ENCODE measurements at regions not wholly inside any gene's neighbourhood (a gene's known extent, or its start where the extent isn't known, plus 50 kb on each side); places are given as distances from the start of the nearest gene placed in this dataset.

GRCh38 chr10:128560993-128561392 lies 434.8 kb upstream of the MKI67 start:
- DNase-seq, result no peak
- Mint-ChIP-seq H3K27me3 (no peaks in the 10 kb centered on the region), H3K36me3 (ENCODE audit: low read depth) (no peaks in the 10 kb centered on the region), H3K9me3 (ENCODE audit: low read depth) (no peaks in the 10 kb centered on the region), H3K4me1 (no peaks in the 10 kb centered on the region), H3K27ac (no peak overlapping the region), H3K4me3 (no peak overlapping the region)
- intact Hi-C loops (cut with DNase I, micrococcal nuclease), result no loop called here
- ChIA-PET CTCF (no interaction called here), POLR2A (no interaction called here)
- ATAC-seq, result no peak

- Mint-ChIP-seq H3K4me3 (no peak overlapping the region), H3K27ac (no peak overlapping the region), H3K9me3 (ENCODE audit: low read depth) (no peaks in the 10 kb centered on the region), H3K36me3 (ENCODE audit: low read depth) (no peaks in the 10 kb centered on the region), H3K27me3 (no peaks in the 10 kb centered on the region), H3K4me1 (no peaks in the 10 kb centered on the region)
- intact Hi-C loops (cut with DNase I, micrococcal nuclease), result no loop called here
- ChIA-PET CTCF (no interaction called here), POLR2A (no interaction called here)
- no peak for DNase-seq
- no peak for ATAC-seq
Measured at GRCh38 chr10:128563387-128563786, 437.2 kb upstream of the MKI67 start.

- ChIA-PET CTCF (no interaction called here), POLR2A (no interaction called here)
- intact Hi-C loops (cut with DNase I, micrococcal nuclease), result no loop called here
- Mint-ChIP-seq H3K36me3 (ENCODE audit: low read depth) (no peaks in the 10 kb centered on the region), H3K27me3 (no peaks in the 10 kb centered on the region), H3K9me3 (ENCODE audit: low read depth) (no peaks in the 10 kb centered on the region), H3K27ac (no peak overlapping the region), H3K4me3 (no peak overlapping the region), H3K4me1 (no peaks in the 10 kb centered on the region)
- DNase-seq (no peak), ATAC-seq (no peak)
Measured at GRCh38 chr10:128563904-128564303, 437.7 kb upstream of the MKI67 start.

GRCh38 chr10:128566361-128566968 lies 440.2 kb upstream of the MKI67 start:
- CTCF ChIA-PET, result interaction anchor here (0.6 kb wide), 1 partner anchor 1611 kb away, joined by 3 read pairs; no protein-coding TSS in a partner anchor
- no peaks in the 10 kb centered on the region for H3K36me3 Mint-ChIP-seq (ENCODE audit: low read depth)
- DNase-seq (no peak), ATAC-seq (no peak)
- H3K27me3 Mint-ChIP-seq, result no peaks in the 10 kb centered on the region
- H3K4me3 Mint-ChIP-seq, result no peak overlapping the region
- intact Hi-C loops (cut with DNase I, micrococcal nuclease), result no loop called here
- POLR2A ChIA-PET, result no interaction called here
- H3K4me1 Mint-ChIP-seq, result no peaks in the 10 kb centered on the region
- H3K27ac Mint-ChIP-seq, result no peak overlapping the region
- no peaks in the 10 kb centered on the region for H3K9me3 Mint-ChIP-seq (ENCODE audit: low read depth)

- no peak overlapping the region for H3K4me3 Mint-ChIP-seq
- no peak overlapping the region for H3K27ac Mint-ChIP-seq
- H3K36me3 Mint-ChIP-seq (ENCODE audit: low read depth), result no peaks in the 10 kb centered on the region
- ATAC-seq (no peak), DNase-seq (no peak)
- intact Hi-C loops (cut with DNase I, micrococcal nuclease), result no loop called here
- CTCF ChIA-PET, result no interaction called here
- no peaks in the 10 kb centered on the region for H3K4me1 Mint-ChIP-seq
- no peaks in the 10 kb centered on the region for H3K27me3 Mint-ChIP-seq
- no peaks in the 10 kb centered on the region for H3K9me3 Mint-ChIP-seq (ENCODE audit: low read depth)
- POLR2A ChIA-PET, result no interaction called here
Measured at GRCh38 chr10:128567551-128567950, 441.3 kb upstream of the MKI67 start.

- Mint-ChIP-seq H3K27ac (no peak overlapping the region), H3K4me3 (no peak overlapping the region), H3K36me3 (ENCODE audit: low read depth) (no peaks in the 10 kb centered on the region), H3K27me3 (no peaks in the 10 kb centered on the region), H3K4me1 (no peaks in the 10 kb centered on the region), H3K9me3 (ENCODE audit: low read depth) (no peaks in the 10 kb centered on the region)
- intact Hi-C loops (cut with DNase I, micrococcal nuclease), result no loop called here
- no peak for DNase-seq
- ATAC-seq, result no peak
- POLR2A ChIA-PET, result no interaction called here
- CTCF ChIA-PET, result no interaction called here
Measured at GRCh38 chr10:128568041-128568440, 441.8 kb upstream of the MKI67 start.

GRCh38 chr10:128568491-128568890 lies 442.3 kb upstream of the MKI67 start:
- intact Hi-C loops (cut with DNase I, micrococcal nuclease), result no loop called here
- ChIA-PET POLR2A (no interaction called here), CTCF (no interaction called here)
- no peaks in the 10 kb centered on the region for H3K9me3 Mint-ChIP-seq (ENCODE audit: low read depth)
- no peak overlapping the region for H3K4me3 Mint-ChIP-seq
- ATAC-seq (no peak), DNase-seq (no peak)
- H3K36me3 Mint-ChIP-seq (ENCODE audit: low read depth), result no peaks in the 10 kb centered on the region
- H3K4me1 Mint-ChIP-seq, result no peaks in the 10 kb centered on the region
- H3K27me3 Mint-ChIP-seq, result no peaks in the 10 kb centered on the region
- H3K27ac Mint-ChIP-seq, result no peak overlapping the region

GRCh38 chr10:128568990-128569945 lies 443.0 kb upstream of the MKI67 start:
- Mint-ChIP-seq H3K4me3 (no peak overlapping the region), H3K9me3 (ENCODE audit: low read depth) (no peaks in the 10 kb centered on the region), H3K27ac (no peak overlapping the region), H3K4me1 (no peaks in the 10 kb centered on the region), H3K36me3 (ENCODE audit: low read depth) (no peaks in the 10 kb centered on the region), H3K27me3 (no peaks in the 10 kb centered on the region)
- ATAC-seq, result no peak
- intact Hi-C loops (cut with DNase I, micrococcal nuclease), result no loop called here
- POLR2A ChIA-PET, result no interaction called here
- DNase-seq, result no peak
- CTCF ChIA-PET, result interaction anchor here (0.9 kb wide), 1 partner anchor 76 kb away, joined by 5 read pairs; no protein-coding TSS in a partner anchor

- ATAC-seq (no peak), DNase-seq (no peak)
- H3K27ac Mint-ChIP-seq, result no peak overlapping the region
- H3K4me3 Mint-ChIP-seq, result no peak overlapping the region
- ChIA-PET CTCF (interaction anchor here (0.9 kb wide), 1 partner anchor 77 kb away, joined by 5 read pairs; no protein-coding TSS in a partner anchor), POLR2A (interaction anchor here (0.6 kb wide), 1 partner anchor 54 kb away, joined by 4 read pairs; no protein-coding TSS in a partner anchor)
- no peaks in the 10 kb centered on the region for H3K27me3 Mint-ChIP-seq
- no peaks in the 10 kb centered on the region for H3K9me3 Mint-ChIP-seq (ENCODE audit: low read depth)
- no peaks in the 10 kb centered on the region for H3K36me3 Mint-ChIP-seq (ENCODE audit: low read depth)
- intact Hi-C loops (cut with DNase I, micrococcal nuclease), result no loop called here
- no peaks in the 10 kb centered on the region for H3K4me1 Mint-ChIP-seq
Measured at GRCh38 chr10:128570319-128570995, 444.2 kb upstream of the MKI67 start.

- Mint-ChIP-seq H3K9me3 (ENCODE audit: low read depth) (no peaks in the 10 kb centered on the region), H3K4me3 (no peak overlapping the region), H3K27me3 (no peaks in the 10 kb centered on the region), H3K4me1 (no peaks in the 10 kb centered on the region), H3K36me3 (ENCODE audit: low read depth) (no peaks in the 10 kb centered on the region), H3K27ac (no peak overlapping the region)
- ChIA-PET CTCF (interaction anchor here (0.7 kb wide), 1 partner anchor 17 kb away, joined by 3 read pairs; no protein-coding TSS in a partner anchor), POLR2A (no interaction called here)
- intact Hi-C loops (cut with DNase I, micrococcal nuclease), result no loop called here
- ATAC-seq (no peak), DNase-seq (no peak)
Measured at GRCh38 chr10:128571071-128571470, 444.8 kb upstream of the MKI67 start.

- ATAC-seq (no peak), DNase-seq (no peak)
- H3K36me3 Mint-ChIP-seq (ENCODE audit: low read depth), result no peaks in the 10 kb centered on the region
- intact Hi-C loops (cut with DNase I, micrococcal nuclease), result no loop called here
- ChIA-PET CTCF (interaction anchor here (0.7 kb wide), 1 partner anchor 16 kb away, joined by 3 read pairs; no protein-coding TSS in a partner anchor), POLR2A (no interaction called here)
- no peaks in the 10 kb centered on the region for H3K27me3 Mint-ChIP-seq
- H3K4me3 Mint-ChIP-seq, result no peak overlapping the region
- no peaks in the 10 kb centered on the region for H3K4me1 Mint-ChIP-seq
- H3K9me3 Mint-ChIP-seq (ENCODE audit: low read depth), result no peaks in the 10 kb centered on the region
- no peak overlapping the region for H3K27ac Mint-ChIP-seq
Measured at GRCh38 chr10:128571745-128572144, 445.5 kb upstream of the MKI67 start.

GRCh38 chr10:128572696-128573095 lies 446.5 kb upstream of the MKI67 start:
- no peak overlapping the region for H3K4me3 Mint-ChIP-seq
- H3K4me1 Mint-ChIP-seq, result no peaks in the 10 kb centered on the region
- H3K9me3 Mint-ChIP-seq (ENCODE audit: low read depth), result no peaks in the 10 kb centered on the region
- intact Hi-C loops (cut with DNase I, micrococcal nuclease), result no loop called here
- POLR2A ChIA-PET, result no interaction called here
- CTCF ChIA-PET, result no interaction called here
- DNase-seq (no peak), ATAC-seq (no peak)
- no peaks in the 10 kb centered on the region for H3K27me3 Mint-ChIP-seq
- no peaks in the 10 kb centered on the region for H3K36me3 Mint-ChIP-seq (ENCODE audit: low read depth)
- no peak overlapping the region for H3K27ac Mint-ChIP-seq

Data from activated CD4-positive, alpha-beta T cell treated with anti-CD3 and anti-CD28 coated beads for 36 hours (primary cell).